IMR-90 (cell line): ENCODE measurements at regions not wholly inside any gene's neighbourhood (a gene's known extent, or its start where the extent isn't known, plus 50 kb on each side); places are given as distances from the start of the nearest gene placed in this dataset.
"Not testable (repeated sequence)": the region's sequence is repeated elsewhere in the genome, so short reads cannot be mapped to it uniquely, and the experiment has no call there.

Experiments
- CEBPB ChIP-seq: IDR thresholded peaks from 2 replicates; pipeline ENCODE4 v1.6.1; 2012; ENCODE audit warnings: low read depth, low read length, improper control_type of control experiment
- CTCF ChIP-seq: conservative IDR thresholded peaks from 2 replicates; pipeline ENCODE4 v1.5.1; 2012; ENCODE audit warnings: mild to moderate bottlenecking, low read depth, low read length, improper control_type of control experiment
- NFE2L2 ChIP-seq: fragments of 150-350 bp; IDR thresholded peaks from 2 replicates; pipeline ENCODE4 v1.6.1; 2016; ENCODE audit warnings: low read depth, mild to moderate bottlenecking, low read length
- RCOR1 ChIP-seq: IDR thresholded peaks from 2 replicates; pipeline ENCODE4 v1.6.1; 2012; ENCODE audit warnings: mild to moderate bottlenecking, low read length, improper control_type of control experiment; ENCODE audit not compliant: insufficient replicate concordance
- RFX5 ChIP-seq: IDR thresholded peaks from 2 replicates; pipeline ENCODE4 v1.8.0; 2012; ENCODE audit warnings: low read depth, mild to moderate bottlenecking, low read length, moderate library complexity

GRCh38 chr9:66765531-66765930 is 135.0 kb upstream of the ZNF658 start:
- TF ChIP-seq CTCF, RCOR1, NFE2L2, CEBPB, RFX5: not testable (repeated sequence)
